ENCODE measurements at regions not wholly inside any gene's neighbourhood (a gene's known extent, or its start where the extent isn't known, plus 50 kb on each side); places are given as distances from the start of the nearest gene placed in this dataset.
A peak's percentile ranks its signal among the peaks of the same experiment; 100 is the strongest.
"Not testable (repeated sequence)": the region's sequence is repeated elsewhere in the genome, so short reads cannot be mapped to it uniquely, and the experiment has no call there.

DNA sequence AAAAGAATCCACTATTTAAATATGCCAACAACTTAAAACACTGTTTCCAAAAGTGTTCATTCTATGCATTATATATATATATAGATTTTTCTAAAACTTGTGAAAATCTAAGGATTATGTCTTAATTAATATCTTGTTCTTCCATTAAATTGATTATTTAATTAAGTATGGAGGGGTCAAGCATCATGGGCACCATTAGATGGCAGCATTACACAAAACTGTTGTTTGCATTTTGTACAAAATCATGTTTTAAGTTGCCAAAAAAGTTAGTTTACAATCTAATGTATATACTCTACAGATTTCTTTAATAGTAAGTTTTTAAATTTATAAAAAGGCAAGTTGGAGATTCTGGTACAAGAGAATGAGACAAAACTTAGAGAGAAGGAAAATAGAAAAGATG is 213.2 kb upstream of the EDNRB start:
- TF ChIP-seq, protein P1, sequence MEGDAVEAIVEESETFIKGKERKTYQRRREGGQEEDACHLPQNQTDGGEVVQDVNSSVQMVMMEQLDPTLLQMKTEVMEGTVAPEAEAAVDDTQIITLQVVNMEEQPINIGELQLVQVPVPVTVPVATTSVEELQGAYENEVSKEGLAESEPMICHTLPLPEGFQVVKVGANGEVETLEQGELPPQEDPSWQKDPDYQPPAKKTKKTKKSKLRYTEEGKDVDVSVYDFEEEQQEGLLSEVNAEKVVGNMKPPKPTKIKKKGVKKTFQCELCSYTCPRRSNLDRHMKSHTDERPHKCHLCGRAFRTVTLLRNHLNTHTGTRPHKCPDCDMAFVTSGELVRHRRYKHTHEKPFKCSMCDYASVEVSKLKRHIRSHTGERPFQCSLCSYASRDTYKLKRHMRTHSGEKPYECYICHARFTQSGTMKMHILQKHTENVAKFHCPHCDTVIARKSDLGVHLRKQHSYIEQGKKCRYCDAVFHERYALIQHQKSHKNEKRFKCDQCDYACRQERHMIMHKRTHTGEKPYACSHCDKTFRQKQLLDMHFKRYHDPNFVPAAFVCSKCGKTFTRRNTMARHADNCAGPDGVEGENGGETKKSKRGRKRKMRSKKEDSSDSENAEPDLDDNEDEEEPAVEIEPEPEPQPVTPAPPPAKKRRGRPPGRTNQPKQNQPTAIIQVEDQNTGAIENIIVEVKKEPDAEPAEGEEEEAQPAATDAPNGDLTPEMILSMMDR (IDR thresholded peaks at IDR 0.05; ENCODE audit: low read depth, low read length), result peak; percentile 37
- H3K4me1 ChIP-seq, result no peaks in the 10 kb centered on the region
- H3K9me3 ChIP-seq, result no peaks in the 10 kb centered on the region
- no peak for DNase-seq
- H3K36me3 ChIP-seq, result no peaks in the 10 kb centered on the region
- H3K4me3 ChIP-seq (ENCODE audit: low read depth, low read length), result no peak overlapping the region
- H3K27me3 ChIP-seq, result peaks cover 12% of the 10 kb centered on the region

DNA sequence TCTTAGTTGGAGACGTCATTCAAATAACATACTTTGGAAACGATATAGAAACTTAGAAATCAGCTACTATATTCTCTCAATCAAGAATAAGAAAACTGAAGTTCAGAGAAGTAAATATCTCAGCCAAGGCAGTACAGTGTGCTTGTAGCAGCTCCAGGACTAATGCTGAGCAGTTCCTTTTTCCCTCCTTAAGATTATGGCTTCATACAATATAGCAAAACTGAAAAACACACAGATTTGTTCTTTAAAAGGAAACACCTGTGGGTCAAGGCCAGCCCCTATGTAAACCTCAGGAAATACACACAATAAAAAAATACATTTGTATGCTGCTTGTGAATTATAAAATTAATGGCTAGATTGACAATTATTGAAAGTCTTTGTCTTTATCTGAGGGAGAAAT is 212.7 kb upstream of the EDNRB start:
- H3K9me3 ChIP-seq, result no peaks in the 10 kb centered on the region
- H3K36me3 ChIP-seq, result no peaks in the 10 kb centered on the region
- peaks cover 12% of the 10 kb centered on the region for H3K27me3 ChIP-seq
- DNase-seq, result no peak
- no peak overlapping the region for H3K4me3 ChIP-seq (ENCODE audit: low read depth, low read length)
- TF ChIP-seq, protein P1 (IDR thresholded peaks at IDR 0.05; ENCODE audit: low read depth, low read length), result no peak
- no peaks in the 10 kb centered on the region for H3K4me1 ChIP-seq

DNA sequence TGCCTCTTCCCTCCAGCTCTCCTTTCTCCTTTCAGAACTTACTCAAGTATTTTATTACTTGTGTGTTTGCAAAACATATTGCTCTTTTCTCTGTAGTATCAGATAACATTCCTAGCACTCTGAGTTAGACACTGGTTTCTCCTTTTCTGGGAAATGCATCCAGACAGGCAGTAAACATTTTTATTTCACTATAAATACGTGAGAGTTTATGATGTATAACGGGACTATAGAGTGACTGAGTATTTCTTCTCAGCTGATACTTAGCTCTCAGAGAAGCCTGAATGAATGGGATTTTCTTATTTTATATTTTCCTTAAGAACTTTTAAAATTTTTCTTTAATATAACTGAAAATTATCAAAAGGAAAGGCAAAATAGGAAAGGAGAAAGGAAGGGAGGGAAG is 211.2 kb upstream of the EDNRB start:
- DNase-seq, result no peak
- TF ChIP-seq, protein P1 (IDR thresholded peaks at IDR 0.05; ENCODE audit: low read depth, low read length), result no peak
- Histone ChIP-seq H3K27me3 (peaks cover 12% of the 10 kb centered on the region), H3K36me3 (no peaks in the 10 kb centered on the region), H3K9me3 (no peaks in the 10 kb centered on the region), H3K4me3 (ENCODE audit: low read depth, low read length) (no peak overlapping the region), H3K4me1 (no peaks in the 10 kb centered on the region)

DNA sequence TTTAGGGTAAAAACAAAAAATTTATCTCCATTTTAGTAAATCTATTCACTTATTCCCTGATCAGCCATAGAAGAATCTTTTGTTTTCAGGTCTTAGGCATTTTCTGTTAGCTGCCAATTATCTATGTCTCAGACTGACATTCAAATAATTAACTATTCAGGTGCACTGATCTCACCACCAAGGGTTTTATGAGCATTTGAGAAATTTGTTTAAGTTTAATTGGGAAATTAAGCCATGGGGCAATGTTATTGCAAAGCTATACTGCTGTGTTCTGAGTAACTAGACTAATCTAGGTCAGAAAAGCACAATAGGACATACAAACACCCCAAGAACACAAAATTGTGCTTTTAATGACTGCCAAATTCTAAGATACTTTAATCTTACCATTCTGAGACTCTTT is 210.7 kb upstream of the EDNRB start:
- no peaks in the 10 kb centered on the region for H3K36me3 ChIP-seq
- H3K27me3 ChIP-seq, result peaks cover 12% of the 10 kb centered on the region
- no peaks in the 10 kb centered on the region for H3K4me1 ChIP-seq
- no peak for DNase-seq
- H3K9me3 ChIP-seq, result no peaks in the 10 kb centered on the region
- H3K4me3 ChIP-seq (ENCODE audit: low read depth, low read length), result no peak overlapping the region
- TF ChIP-seq, protein P1 (IDR thresholded peaks at IDR 0.05; ENCODE audit: low read depth, low read length), result no peak

DNA sequence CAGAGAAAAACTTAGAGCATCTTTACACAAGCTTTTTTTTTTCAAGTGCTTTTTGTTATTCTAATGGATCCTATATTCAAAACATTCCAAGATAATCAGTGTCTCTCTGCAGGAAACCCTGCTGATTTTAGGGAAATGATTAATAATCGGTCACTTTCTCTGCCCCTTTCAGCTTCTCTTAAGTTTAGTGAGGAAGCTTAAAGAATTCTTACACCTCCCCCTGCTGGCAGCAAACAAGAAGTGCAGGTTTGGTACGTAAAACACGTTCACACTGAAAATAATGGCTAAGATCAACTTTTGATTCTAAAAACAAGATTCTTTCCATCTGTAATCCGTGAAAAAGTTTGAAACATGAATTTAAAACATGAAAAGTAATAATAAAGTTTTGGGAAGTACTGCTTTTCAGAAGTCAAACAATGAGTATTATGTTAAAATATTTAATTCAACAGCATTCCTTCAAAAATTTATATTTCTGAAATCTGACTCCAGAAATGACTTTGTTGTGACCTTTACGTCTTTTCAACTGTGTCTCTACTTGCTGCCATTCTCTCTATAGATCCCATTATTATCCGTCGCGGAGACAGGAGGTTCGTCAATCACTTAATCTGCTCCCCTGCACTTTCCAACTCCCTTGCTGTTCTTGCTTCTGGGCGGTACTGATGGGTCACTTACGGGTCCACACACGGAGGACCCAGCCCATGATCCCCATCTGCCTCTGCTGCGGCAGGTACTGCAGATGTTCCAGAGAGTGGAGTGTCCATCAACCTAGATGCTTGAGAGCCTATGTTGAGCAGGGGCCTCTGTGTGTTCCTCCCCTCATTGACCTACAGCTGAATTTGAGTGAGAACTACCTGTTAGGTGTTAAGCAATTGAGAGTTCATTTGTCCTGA is 203.1 kb upstream of the EDNRB start:
- no peaks in the 10 kb centered on the region for H3K9me3 ChIP-seq
- no peaks in the 10 kb centered on the region for H3K4me1 ChIP-seq
- DNase-seq, result peak; percentile 37
- no peak overlapping the region for H3K4me3 ChIP-seq (ENCODE audit: low read depth, low read length)
- TF ChIP-seq, protein P1 (IDR thresholded peaks at IDR 0.05; ENCODE audit: low read depth, low read length), result peak; percentile 88
- no peaks in the 10 kb centered on the region; the same call in 1 of the 2 replicates for H3K27me3 ChIP-seq
- no peaks in the 10 kb centered on the region for H3K36me3 ChIP-seq

DNA sequence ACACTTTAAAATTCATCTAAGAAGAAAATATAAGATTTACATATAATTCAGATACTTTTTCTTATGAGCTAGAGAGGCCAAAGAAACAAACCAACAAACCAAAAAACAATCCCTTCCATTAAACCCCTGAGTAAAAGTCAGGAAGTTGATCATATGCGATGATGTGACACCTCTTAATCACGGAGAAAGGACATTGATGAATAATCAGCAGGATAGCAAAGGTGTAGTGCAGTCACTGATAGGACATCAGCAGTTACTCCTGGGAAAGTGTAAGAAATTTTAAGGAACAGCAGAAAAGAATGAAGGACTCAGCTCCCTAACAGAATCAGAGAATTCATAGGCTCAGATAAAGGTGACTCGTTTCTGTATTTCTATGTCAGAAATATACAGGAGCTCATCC is 202.4 kb upstream of the EDNRB start:
- Histone ChIP-seq H3K4me3 (ENCODE audit: low read depth, low read length) (no peak overlapping the region), H3K9me3 (no peaks in the 10 kb centered on the region), H3K4me1 (no peaks in the 10 kb centered on the region), H3K36me3 (no peaks in the 10 kb centered on the region), H3K27me3 (no peaks in the 10 kb centered on the region; the same call in 1 of the 2 replicates)
- no peak for DNase-seq
- TF ChIP-seq, protein P1 (IDR thresholded peaks at IDR 0.05; ENCODE audit: low read depth, low read length), result no peak

DNA sequence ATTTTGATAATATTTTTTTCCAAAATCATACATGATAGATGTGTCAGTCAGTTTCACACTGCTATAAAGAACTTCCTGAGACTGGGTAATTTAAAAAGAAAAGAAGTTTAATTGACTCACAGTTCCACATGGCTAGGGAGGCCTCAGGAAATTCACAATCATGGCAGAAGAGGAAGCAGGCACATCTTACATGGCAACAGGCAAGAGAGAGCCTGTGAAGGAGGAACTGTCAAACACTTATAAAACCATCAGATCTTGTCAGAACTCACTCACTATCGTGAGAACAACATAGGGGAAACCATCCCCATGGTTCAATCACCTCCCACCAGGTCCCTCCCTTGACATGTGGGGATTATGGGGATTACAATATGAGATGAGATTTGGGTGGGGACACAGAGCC is 201.5 kb upstream of the EDNRB start:
- not testable (repeated sequence) for H3K4me1 ChIP-seq; DNase-seq; H3K4me3 ChIP-seq (ENCODE audit: low read depth, low read length); H3K9me3 ChIP-seq; H3K27me3 ChIP-seq; H3K36me3 ChIP-seq

DNA sequence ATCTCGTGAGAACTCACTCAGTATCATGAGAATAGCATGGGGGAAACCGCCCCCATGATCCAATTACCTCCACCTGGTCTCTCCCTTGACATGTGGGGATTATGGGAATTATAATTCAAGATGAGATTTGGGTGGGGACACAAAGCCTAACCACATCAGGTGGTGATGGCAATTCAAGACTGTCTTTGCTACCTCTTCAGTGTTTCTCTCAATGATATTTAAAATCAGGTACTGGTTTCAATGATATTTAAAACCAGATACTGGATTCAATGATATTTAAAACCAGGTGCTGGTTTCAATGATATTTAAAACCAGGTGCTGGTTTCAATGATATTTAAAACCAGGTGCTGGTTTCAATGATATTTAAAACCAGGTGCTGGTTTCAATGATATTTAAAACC is 198.4 kb upstream of the EDNRB start:
- not testable (repeated sequence) for H3K4me3 ChIP-seq (ENCODE audit: low read depth, low read length); H3K9me3 ChIP-seq; H3K27me3 ChIP-seq; H3K4me1 ChIP-seq; DNase-seq; H3K36me3 ChIP-seq
